OCI-LY7 (cell line): ENCODE measurements at regions not wholly inside any gene's neighbourhood (a gene's known extent, or its start where the extent isn't known, plus 50 kb on each side); places are given as distances from the start of the nearest gene placed in this dataset.

Experiments used
- EZH2phosphoT487 ChIP-seq: fragments of 200-600 bp; sonication (generic); IDR thresholded peaks from 2 replicates; pipeline ENCODE4 v1.6.1; 2018; ENCODE audit warnings: low read depth, borderline replicate concordance, mild to moderate bottlenecking, mixed run types, antibody characterized with exemption, low read length, moderate library complexity, mixed read lengths
- TF ChIP-seq, protein P1 (sequence below): fragments of 200-600 bp; sonication (generic); conservative IDR thresholded peaks from 2 replicates; pipeline ENCODE4 v1.5.1; 2014; ENCODE audit warnings: mild to moderate bottlenecking, antibody characterized with exemption, low read length, moderate library complexity, mixed read lengths

- no peak for TF ChIP-seq EZH2phosphoT487
- TF ChIP-seq, protein P1, sequence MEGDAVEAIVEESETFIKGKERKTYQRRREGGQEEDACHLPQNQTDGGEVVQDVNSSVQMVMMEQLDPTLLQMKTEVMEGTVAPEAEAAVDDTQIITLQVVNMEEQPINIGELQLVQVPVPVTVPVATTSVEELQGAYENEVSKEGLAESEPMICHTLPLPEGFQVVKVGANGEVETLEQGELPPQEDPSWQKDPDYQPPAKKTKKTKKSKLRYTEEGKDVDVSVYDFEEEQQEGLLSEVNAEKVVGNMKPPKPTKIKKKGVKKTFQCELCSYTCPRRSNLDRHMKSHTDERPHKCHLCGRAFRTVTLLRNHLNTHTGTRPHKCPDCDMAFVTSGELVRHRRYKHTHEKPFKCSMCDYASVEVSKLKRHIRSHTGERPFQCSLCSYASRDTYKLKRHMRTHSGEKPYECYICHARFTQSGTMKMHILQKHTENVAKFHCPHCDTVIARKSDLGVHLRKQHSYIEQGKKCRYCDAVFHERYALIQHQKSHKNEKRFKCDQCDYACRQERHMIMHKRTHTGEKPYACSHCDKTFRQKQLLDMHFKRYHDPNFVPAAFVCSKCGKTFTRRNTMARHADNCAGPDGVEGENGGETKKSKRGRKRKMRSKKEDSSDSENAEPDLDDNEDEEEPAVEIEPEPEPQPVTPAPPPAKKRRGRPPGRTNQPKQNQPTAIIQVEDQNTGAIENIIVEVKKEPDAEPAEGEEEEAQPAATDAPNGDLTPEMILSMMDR, result no peak
Measured at GRCh38 chr1:78351551-78352216, 139.1 kb upstream of the PTGFR start.
